ENCODE measurements at regions not wholly inside any gene's neighbourhood (a gene's known extent, or its start where the extent isn't known, plus 50 kb on each side); places are given as distances from the start of the nearest gene placed in this dataset.

GRCh38 chr4:32206756-32207155 is 1486.6 kb downstream of the PCDH7 start:
- no peaks in the 10 kb centered on the region for H3K4me1 ChIP-seq (ENCODE audit: control insufficient read depth, insufficient read depth, low read length)
- no peaks in the 10 kb centered on the region for H3K36me3 ChIP-seq (ENCODE audit: control insufficient read depth, insufficient read depth, low read length)
- no peaks in the 10 kb centered on the region for H3K27me3 ChIP-seq (ENCODE audit: control insufficient read depth, insufficient read depth, low read length)
- H3K9me3 ChIP-seq (ENCODE audit: control insufficient read depth, insufficient read depth, low read depth, low read length): peaks cover 17% of the 10 kb centered on the region
- no peak overlapping the region for H3K4me3 ChIP-seq (ENCODE audit: low read depth, low read length)
- no peak overlapping the region for H3K27ac ChIP-seq (ENCODE audit: low read depth, low read length)
- no peak overlapping the region for H3K9ac ChIP-seq (ENCODE audit: low read length)

GRCh38 chr4:32207456-32207855 is 1487.3 kb downstream of the PCDH7 start:
- H3K4me3 ChIP-seq (ENCODE audit: low read depth, low read length): no peak overlapping the region
- no peaks in the 10 kb centered on the region for H3K36me3 ChIP-seq (ENCODE audit: control insufficient read depth, insufficient read depth, low read length)
- H3K9ac ChIP-seq (ENCODE audit: low read length): no peak overlapping the region
- no peak overlapping the region for H3K27ac ChIP-seq (ENCODE audit: low read depth, low read length)
- peaks cover 17% of the 10 kb centered on the region for H3K9me3 ChIP-seq (ENCODE audit: control insufficient read depth, insufficient read depth, low read depth, low read length)
- no peaks in the 10 kb centered on the region for H3K4me1 ChIP-seq (ENCODE audit: control insufficient read depth, insufficient read depth, low read length)
- no peaks in the 10 kb centered on the region for H3K27me3 ChIP-seq (ENCODE audit: control insufficient read depth, insufficient read depth, low read length)

GRCh38 chr4:32215277-32215676 is 1495.1 kb downstream of the PCDH7 start:
- Histone ChIP-seq H3K9ac (ENCODE audit: low read length) (no peak overlapping the region), H3K27me3 (ENCODE audit: control insufficient read depth, insufficient read depth, low read length) (no peaks in the 10 kb centered on the region), H3K4me1 (ENCODE audit: control insufficient read depth, insufficient read depth, low read length) (no peaks in the 10 kb centered on the region), H3K27ac (ENCODE audit: low read depth, low read length) (no peak overlapping the region), H3K9me3 (ENCODE audit: control insufficient read depth, insufficient read depth, low read depth, low read length) (no peaks in the 10 kb centered on the region), H3K4me3 (ENCODE audit: low read depth, low read length) (no peak overlapping the region), H3K36me3 (ENCODE audit: control insufficient read depth, insufficient read depth, low read length) (no peaks in the 10 kb centered on the region)

GRCh38 chr4:32216502-32216901 is 1496.3 kb downstream of the PCDH7 start:
- H3K9ac ChIP-seq (ENCODE audit: low read length): no peak overlapping the region
- H3K4me1 ChIP-seq (ENCODE audit: control insufficient read depth, insufficient read depth, low read length): no peaks in the 10 kb centered on the region
- H3K4me3 ChIP-seq (ENCODE audit: low read depth, low read length): no peak overlapping the region
- H3K27me3 ChIP-seq (ENCODE audit: control insufficient read depth, insufficient read depth, low read length): no peaks in the 10 kb centered on the region
- H3K27ac ChIP-seq (ENCODE audit: low read depth, low read length): no peak overlapping the region
- H3K9me3 ChIP-seq (ENCODE audit: control insufficient read depth, insufficient read depth, low read depth, low read length): no peaks in the 10 kb centered on the region
- no peaks in the 10 kb centered on the region for H3K36me3 ChIP-seq (ENCODE audit: control insufficient read depth, insufficient read depth, low read length)

- Histone ChIP-seq H3K27ac (ENCODE audit: low read depth, low read length) (no peak overlapping the region), H3K36me3 (ENCODE audit: control insufficient read depth, insufficient read depth, low read length) (no peaks in the 10 kb centered on the region), H3K4me1 (ENCODE audit: control insufficient read depth, insufficient read depth, low read length) (no peaks in the 10 kb centered on the region), H3K9me3 (ENCODE audit: control insufficient read depth, insufficient read depth, low read depth, low read length) (no peaks in the 10 kb centered on the region), H3K4me3 (ENCODE audit: low read depth, low read length) (no peak overlapping the region), H3K27me3 (ENCODE audit: control insufficient read depth, insufficient read depth, low read length) (no peaks in the 10 kb centered on the region), H3K9ac (ENCODE audit: low read length) (no peak overlapping the region)
Measured at GRCh38 chr4:32219306-32220075, 1499.3 kb downstream of the PCDH7 start.

GRCh38 chr4:32226204-32226603 is 1506.0 kb downstream of the PCDH7 start:
- Histone ChIP-seq H3K4me1 (ENCODE audit: control insufficient read depth, insufficient read depth, low read length) (no peaks in the 10 kb centered on the region), H3K27me3 (ENCODE audit: control insufficient read depth, insufficient read depth, low read length) (no peaks in the 10 kb centered on the region), H3K4me3 (ENCODE audit: low read depth, low read length) (no peak overlapping the region), H3K27ac (ENCODE audit: low read depth, low read length) (no peak overlapping the region), H3K9ac (ENCODE audit: low read length) (no peak overlapping the region), H3K36me3 (ENCODE audit: control insufficient read depth, insufficient read depth, low read length) (no peaks in the 10 kb centered on the region), H3K9me3 (ENCODE audit: control insufficient read depth, insufficient read depth, low read depth, low read length) (no peaks in the 10 kb centered on the region)

GRCh38 chr4:32226733-32227132 is 1506.6 kb downstream of the PCDH7 start:
- Histone ChIP-seq H3K4me1 (ENCODE audit: control insufficient read depth, insufficient read depth, low read length) (no peaks in the 10 kb centered on the region), H3K27ac (ENCODE audit: low read depth, low read length) (no peak overlapping the region), H3K9ac (ENCODE audit: low read length) (no peak overlapping the region), H3K9me3 (ENCODE audit: control insufficient read depth, insufficient read depth, low read depth, low read length) (no peaks in the 10 kb centered on the region), H3K36me3 (ENCODE audit: control insufficient read depth, insufficient read depth, low read length) (no peaks in the 10 kb centered on the region), H3K27me3 (ENCODE audit: control insufficient read depth, insufficient read depth, low read length) (no peaks in the 10 kb centered on the region), H3K4me3 (ENCODE audit: low read depth, low read length) (no peak overlapping the region)

GRCh38 chr4:32243926-32244325 is 1523.8 kb downstream of the PCDH7 start:
- no peaks in the 10 kb centered on the region for H3K9me3 ChIP-seq (ENCODE audit: control insufficient read depth, insufficient read depth, low read depth, low read length)
- no peak overlapping the region for H3K27ac ChIP-seq (ENCODE audit: low read depth, low read length)
- H3K4me1 ChIP-seq (ENCODE audit: control insufficient read depth, insufficient read depth, low read length): no peaks in the 10 kb centered on the region
- no peak overlapping the region for H3K9ac ChIP-seq (ENCODE audit: low read length)
- no peaks in the 10 kb centered on the region for H3K36me3 ChIP-seq (ENCODE audit: control insufficient read depth, insufficient read depth, low read length)
- no peaks in the 10 kb centered on the region for H3K27me3 ChIP-seq (ENCODE audit: control insufficient read depth, insufficient read depth, low read length)
- H3K4me3 ChIP-seq (ENCODE audit: low read depth, low read length): no peak overlapping the region

- Histone ChIP-seq H3K9ac (ENCODE audit: low read length) (no peak overlapping the region), H3K36me3 (ENCODE audit: control insufficient read depth, insufficient read depth, low read length) (no peaks in the 10 kb centered on the region), H3K9me3 (ENCODE audit: control insufficient read depth, insufficient read depth, low read depth, low read length) (no peaks in the 10 kb centered on the region), H3K4me3 (ENCODE audit: low read depth, low read length) (no peak overlapping the region), H3K4me1 (ENCODE audit: control insufficient read depth, insufficient read depth, low read length) (no peaks in the 10 kb centered on the region), H3K27me3 (ENCODE audit: control insufficient read depth, insufficient read depth, low read length) (no peaks in the 10 kb centered on the region), H3K27ac (ENCODE audit: low read depth, low read length) (no peak overlapping the region)
Measured at GRCh38 chr4:32249040-32249439, 1528.9 kb downstream of the PCDH7 start.

GRCh38 chr4:32251126-32251525 is 1531.0 kb downstream of the PCDH7 start:
- Histone ChIP-seq H3K4me3 (ENCODE audit: low read depth, low read length) (no peak overlapping the region), H3K4me1 (ENCODE audit: control insufficient read depth, insufficient read depth, low read length) (no peaks in the 10 kb centered on the region), H3K27ac (ENCODE audit: low read depth, low read length) (no peak overlapping the region), H3K9me3 (ENCODE audit: control insufficient read depth, insufficient read depth, low read depth, low read length) (no peaks in the 10 kb centered on the region), H3K9ac (ENCODE audit: low read length) (no peak overlapping the region), H3K36me3 (ENCODE audit: control insufficient read depth, insufficient read depth, low read length) (no peaks in the 10 kb centered on the region), H3K27me3 (ENCODE audit: control insufficient read depth, insufficient read depth, low read length) (no peaks in the 10 kb centered on the region)

GRCh38 chr4:32251926-32252325 is 1531.8 kb downstream of the PCDH7 start:
- no peak overlapping the region for H3K27ac ChIP-seq (ENCODE audit: low read depth, low read length)
- H3K36me3 ChIP-seq (ENCODE audit: control insufficient read depth, insufficient read depth, low read length): no peaks in the 10 kb centered on the region
- H3K9me3 ChIP-seq (ENCODE audit: control insufficient read depth, insufficient read depth, low read depth, low read length): no peaks in the 10 kb centered on the region
- no peaks in the 10 kb centered on the region for H3K27me3 ChIP-seq (ENCODE audit: control insufficient read depth, insufficient read depth, low read length)
- no peak overlapping the region for H3K9ac ChIP-seq (ENCODE audit: low read length)
- H3K4me1 ChIP-seq (ENCODE audit: control insufficient read depth, insufficient read depth, low read length): no peaks in the 10 kb centered on the region
- H3K4me3 ChIP-seq (ENCODE audit: low read depth, low read length): no peak overlapping the region
